ENCODE measurements at regions not wholly inside any gene's neighbourhood (a gene's known extent, or its start where the extent isn't known, plus 50 kb on each side); places are given as distances from the start of the nearest gene placed in this dataset.
"Not testable (repeated sequence)": the region's sequence is repeated elsewhere in the genome, so short reads cannot be mapped to it uniquely, and the experiment has no call there.

- TF ChIP-seq CTCF, POLR2A (IDR thresholded peaks at IDR 0.05): not testable (repeated sequence)
These were observed 251.7 kb downstream of the LAS1L start for GRCh38 chrX:65282905-65283304.

All from prostate gland (tissue), 2 donors.